ENCODE measurements at regions not wholly inside any gene's neighbourhood (a gene's known extent, or its start where the extent isn't known, plus 50 kb on each side); places are given as distances from the start of the nearest gene placed in this dataset.
"Not testable (repeated sequence)": the region's sequence is repeated elsewhere in the genome, so short reads cannot be mapped to it uniquely, and the experiment has no call there.

GRCh38 chr17:77548967-77549366 lies 408.2 kb downstream of the SEC14L1 start:
- no peak for DNase-seq (ENCODE audit: low read depth)

- no peak for DNase-seq (ENCODE audit: low read depth)
These were observed 408.7 kb upstream of the TNRC6C start for GRCh38 chr17:77549726-77550366.

GRCh38 chr17:77553459-77554066 lies 404.9 kb upstream of the TNRC6C start:
- DNase-seq (ENCODE audit: low read depth), result no peak

GRCh38 chr17:77555121-77555591 lies 403.3 kb upstream of the TNRC6C start:
- no peak for DNase-seq (ENCODE audit: low read depth)

GRCh38 chr17:77555741-77556291 lies 402.7 kb upstream of the TNRC6C start:
- no peak for DNase-seq (ENCODE audit: low read depth)

GRCh38 chr17:77556383-77557061 lies 402.0 kb upstream of the TNRC6C start:
- DNase-seq (ENCODE audit: low read depth), result no peak

GRCh38 chr17:77558846-77559626 lies 399.5 kb upstream of the TNRC6C start:
- DNase-seq (ENCODE audit: low read depth), result no peak

- no peak for DNase-seq (ENCODE audit: low read depth)
These were observed 398.1 kb upstream of the TNRC6C start for GRCh38 chr17:77560381-77560780.

- no peak for DNase-seq (ENCODE audit: low read depth)
These were observed 397.7 kb upstream of the TNRC6C start for GRCh38 chr17:77560841-77561240.

GRCh38 chr17:77562361-77562760 lies 396.1 kb upstream of the TNRC6C start:
- DNase-seq (ENCODE audit: low read depth), result not testable (repeated sequence)

- no peak for DNase-seq (ENCODE audit: low read depth)
These were observed 394.9 kb upstream of the TNRC6C start for GRCh38 chr17:77563439-77564102.

GRCh38 chr17:77564278-77564920 lies 394.1 kb upstream of the TNRC6C start:
- DNase-seq (ENCODE audit: low read depth), result no peak

GRCh38 chr17:77565166-77565565 lies 393.3 kb upstream of the TNRC6C start:
- DNase-seq (ENCODE audit: low read depth), result no peak

GRCh38 chr17:77566151-77566550 lies 392.4 kb upstream of the TNRC6C start:
- no peak for DNase-seq (ENCODE audit: low read depth)

GRCh38 chr17:77566566-77567138 lies 391.9 kb upstream of the TNRC6C start:
- no peak for DNase-seq (ENCODE audit: low read depth)

- DNase-seq (ENCODE audit: low read depth), result no peak
These were observed 390.0 kb upstream of the TNRC6C start for GRCh38 chr17:77568540-77568939.

- no peak for DNase-seq (ENCODE audit: low read depth)
These were observed 388.5 kb upstream of the TNRC6C start for GRCh38 chr17:77569846-77570564.

- DNase-seq (ENCODE audit: low read depth), result no peak
These were observed 388.0 kb upstream of the TNRC6C start for GRCh38 chr17:77570565-77570898.

GRCh38 chr17:77571155-77571981 lies 387.1 kb upstream of the TNRC6C start:
- peak; percentile 8 for DNase-seq (ENCODE audit: low read depth)

All from fibroblast of gingiva (primary cell).